BLaER1 treated with 17β-estradiol and CSF1 and Interleukin-3, amounts not matched to agents 10 nM and 100 nM (cell line): ENCODE measurements at regions not wholly inside any gene's neighbourhood (a gene's known extent, or its start where the extent isn't known, plus 50 kb on each side); places are given as distances from the start of the nearest gene placed in this dataset.

Source experiments
- H3K27ac ChIP-seq, 11 experiments: shearing (Covaris generic); formaldehyde crosslinking; 2 replicates each; pipeline ENCODE4 v1.8.1; 2022
- H3K27me3 ChIP-seq, 11 experiments: shearing (Covaris generic); formaldehyde crosslinking; 2 replicates each; pipeline ENCODE4 v1.8.1; 2022
- H3K36me3 ChIP-seq, 11 experiments: shearing (Covaris generic); formaldehyde crosslinking; 2 replicates each; pipeline ENCODE4 v1.8.1; 2022
- H3K4me1 ChIP-seq, 10 experiments: shearing (Covaris generic); formaldehyde crosslinking; 2 replicates each; pipeline ENCODE4 v1.8.1; 2022
- H3K4me2 ChIP-seq, 11 experiments: shearing (Covaris generic); formaldehyde crosslinking; 2 replicates each; pipeline ENCODE4 v1.8.1; 2022
- H3K4me3 ChIP-seq, 10 experiments: shearing (Covaris generic); formaldehyde crosslinking; 2 replicates each; pipeline ENCODE4 v1.8.1; 2022
- H3K9ac ChIP-seq, 11 experiments: shearing (Covaris generic); formaldehyde crosslinking; 2 replicates each; pipeline ENCODE4 v1.8.1; 2022
- H3K9me3 ChIP-seq, 11 experiments: shearing (Covaris generic); formaldehyde crosslinking; replicated peaks in 1 of 11; 2 replicates each; pipeline ENCODE4 v1.8.1; 2022
- H4K20me1 ChIP-seq, 11 experiments: shearing (Covaris generic); formaldehyde crosslinking; 2 replicates each; pipeline ENCODE4 v1.8.1; 2022
- Cebpa-rat ChIP-seq, 11 experiments: shearing (Covaris generic); IDR thresholded peaks; 2 replicates each; pipeline ENCODE4 v1.8.1; 2022

- H3K36me3 ChIP-seq, result no peaks in the 10 kb centered on the region
- TF ChIP-seq Cebpa-rat (IDR thresholded peaks at IDR 0.05), result no peak
- H4K20me1 ChIP-seq, result no peaks in the 10 kb centered on the region
- no peak overlapping the region for H3K27ac ChIP-seq
- no peaks in the 10 kb centered on the region for H3K4me1 ChIP-seq
- H3K27me3 ChIP-seq, result no peaks in the 10 kb centered on the region
- H3K9ac ChIP-seq, result no peak overlapping the region
- H3K4me2 ChIP-seq, result no peak overlapping the region
- peaks cover 14 to 31% (median 22%) of the 10 kb centered on the region in 11 experiments for H3K9me3 ChIP-seq
- H3K4me3 ChIP-seq, result no peak overlapping the region
These were observed 335.0 kb upstream of the TENM3 start for GRCh38 chr4:181908168-181908567.

GRCh38 chr4:181909368-181909767, 333.8 kb upstream of the TENM3 start:
- no peak overlapping the region for H3K4me3 ChIP-seq
- peaks cover 23 to 36% (median 28%) of the 10 kb centered on the region in 11 experiments for H3K9me3 ChIP-seq
- TF ChIP-seq Cebpa-rat (IDR thresholded peaks at IDR 0.05), result no peak
- H3K36me3 ChIP-seq, result no peaks in the 10 kb centered on the region
- no peak overlapping the region for H3K9ac ChIP-seq
- H3K4me2 ChIP-seq, result no peak overlapping the region
- no peak overlapping the region for H3K27ac ChIP-seq
- no peaks in the 10 kb centered on the region for H3K27me3 ChIP-seq
- no peaks in the 10 kb centered on the region for H4K20me1 ChIP-seq
- H3K4me1 ChIP-seq, result no peaks in the 10 kb centered on the region

GRCh38 chr4:181911420-181911819, 331.8 kb upstream of the TENM3 start:
- Histone ChIP-seq H3K4me2 (no peak overlapping the region), H3K27ac (no peak overlapping the region), H4K20me1 (no peaks in the 10 kb centered on the region), H3K27me3 (no peaks in the 10 kb centered on the region), H3K9me3 (peaks cover 17 to 27% (median 22%) of the 10 kb centered on the region in 11 experiments), H3K4me1 (no peaks in the 10 kb centered on the region), H3K4me3 (no peak overlapping the region), H3K36me3 (no peaks in the 10 kb centered on the region), H3K9ac (no peak overlapping the region)
- TF ChIP-seq Cebpa-rat (IDR thresholded peaks at IDR 0.05), result no peak

- H3K27ac ChIP-seq, result no peak overlapping the region
- no peaks in the 10 kb centered on the region for H3K27me3 ChIP-seq
- no peak overlapping the region for H3K9ac ChIP-seq
- no peaks in the 10 kb centered on the region for H4K20me1 ChIP-seq
- H3K9me3 ChIP-seq, result peaks cover 0 to 8% (median 0%) of the 10 kb centered on the region in 11 experiments; a peak in 2 of 22 replicates
- no peaks in the 10 kb centered on the region for H3K4me1 ChIP-seq
- H3K36me3 ChIP-seq, result no peaks in the 10 kb centered on the region
- no peak for TF ChIP-seq Cebpa-rat (IDR thresholded peaks at IDR 0.05)
- no peak overlapping the region for H3K4me2 ChIP-seq
- H3K4me3 ChIP-seq, result no peak overlapping the region
These were observed 309.7 kb upstream of the TENM3 start for GRCh38 chr4:181933471-181933870.

GRCh38 chr4:181938631-181939030, 304.6 kb upstream of the TENM3 start:
- Histone ChIP-seq H3K27ac (no peak overlapping the region), H3K9ac (no peak overlapping the region), H3K4me2 (no peak overlapping the region), H3K9me3 (no peaks in the 10 kb centered on the region), H3K4me1 (no peaks in the 10 kb centered on the region), H3K27me3 (no peaks in the 10 kb centered on the region), H3K4me3 (no peak overlapping the region), H3K36me3 (no peaks in the 10 kb centered on the region), H4K20me1 (no peaks in the 10 kb centered on the region)
- TF ChIP-seq Cebpa-rat (IDR thresholded peaks at IDR 0.05), result no peak

- no peak for TF ChIP-seq Cebpa-rat (IDR thresholded peaks at IDR 0.05)
- H3K27me3 ChIP-seq, result no peaks in the 10 kb centered on the region
- no peaks in the 10 kb centered on the region for H4K20me1 ChIP-seq
- no peak overlapping the region for H3K27ac ChIP-seq
- no peaks in the 10 kb centered on the region for H3K4me1 ChIP-seq
- no peak overlapping the region for H3K4me2 ChIP-seq
- no peak overlapping the region for H3K4me3 ChIP-seq
- H3K36me3 ChIP-seq, result no peaks in the 10 kb centered on the region
- no peak overlapping the region for H3K9ac ChIP-seq
- no peaks in the 10 kb centered on the region for H3K9me3 ChIP-seq
These were observed 303.8 kb upstream of the TENM3 start for GRCh38 chr4:181939199-181939945.

- no peak overlapping the region for H3K9ac ChIP-seq
- H4K20me1 ChIP-seq, result no peaks in the 10 kb centered on the region
- no peak overlapping the region for H3K27ac ChIP-seq
- H3K27me3 ChIP-seq, result no peaks in the 10 kb centered on the region
- H3K4me3 ChIP-seq, result no peak overlapping the region
- H3K9me3 ChIP-seq, result no peaks in the 10 kb centered on the region
- no peaks in the 10 kb centered on the region for H3K36me3 ChIP-seq
- no peak for TF ChIP-seq Cebpa-rat (IDR thresholded peaks at IDR 0.05)
- no peaks in the 10 kb centered on the region for H3K4me1 ChIP-seq
- no peak overlapping the region for H3K4me2 ChIP-seq
These were observed 298.7 kb upstream of the TENM3 start for GRCh38 chr4:181944527-181944926.

GRCh38 chr4:181946902-181947301, 296.3 kb upstream of the TENM3 start:
- H3K4me3 ChIP-seq, result no peak overlapping the region
- H3K27ac ChIP-seq, result no peak overlapping the region
- no peaks in the 10 kb centered on the region for H3K27me3 ChIP-seq
- H3K36me3 ChIP-seq, result no peaks in the 10 kb centered on the region
- H3K4me2 ChIP-seq, result no peak overlapping the region
- H3K9me3 ChIP-seq, result no peaks in the 10 kb centered on the region
- H3K4me1 ChIP-seq, result no peaks in the 10 kb centered on the region
- no peak overlapping the region for H3K9ac ChIP-seq
- no peaks in the 10 kb centered on the region for H4K20me1 ChIP-seq
- TF ChIP-seq Cebpa-rat (IDR thresholded peaks at IDR 0.05), result no peak

GRCh38 chr4:181948839-181949382, 294.3 kb upstream of the TENM3 start:
- H3K4me3 ChIP-seq, result no peak overlapping the region
- H3K4me1 ChIP-seq, result no peaks in the 10 kb centered on the region
- no peaks in the 10 kb centered on the region for H4K20me1 ChIP-seq
- H3K9ac ChIP-seq, result no peak overlapping the region
- H3K27ac ChIP-seq, result no peak overlapping the region
- no peak overlapping the region for H3K4me2 ChIP-seq
- no peaks in the 10 kb centered on the region for H3K27me3 ChIP-seq
- no peaks in the 10 kb centered on the region for H3K9me3 ChIP-seq
- no peak for TF ChIP-seq Cebpa-rat (IDR thresholded peaks at IDR 0.05)
- no peaks in the 10 kb centered on the region for H3K36me3 ChIP-seq

- no peak overlapping the region for H3K27ac ChIP-seq
- H3K4me3 ChIP-seq, result no peak overlapping the region
- no peaks in the 10 kb centered on the region for H3K9me3 ChIP-seq
- H3K9ac ChIP-seq, result no peak overlapping the region
- no peaks in the 10 kb centered on the region for H3K36me3 ChIP-seq
- H3K4me1 ChIP-seq, result no peaks in the 10 kb centered on the region
- no peak overlapping the region for H3K4me2 ChIP-seq
- H4K20me1 ChIP-seq, result no peaks in the 10 kb centered on the region
- H3K27me3 ChIP-seq, result no peaks in the 10 kb centered on the region
- TF ChIP-seq Cebpa-rat (IDR thresholded peaks at IDR 0.05), result no peak
These were observed 293.4 kb upstream of the TENM3 start for GRCh38 chr4:181949704-181950312.
